ENCODE measurements at regions not wholly inside any gene's neighbourhood (a gene's known extent, or its start where the extent isn't known, plus 50 kb on each side); places are given as distances from the start of the nearest gene placed in this dataset.
"Not testable (repeated sequence)": the region's sequence is repeated elsewhere in the genome, so short reads cannot be mapped to it uniquely, and the experiment has no call there.

- DNase-seq (ENCODE audit: low read depth): no peak
Measured at GRCh38 chr5:74403771-74404170, 236.8 kb downstream of the ENC1 start.

DNA sequence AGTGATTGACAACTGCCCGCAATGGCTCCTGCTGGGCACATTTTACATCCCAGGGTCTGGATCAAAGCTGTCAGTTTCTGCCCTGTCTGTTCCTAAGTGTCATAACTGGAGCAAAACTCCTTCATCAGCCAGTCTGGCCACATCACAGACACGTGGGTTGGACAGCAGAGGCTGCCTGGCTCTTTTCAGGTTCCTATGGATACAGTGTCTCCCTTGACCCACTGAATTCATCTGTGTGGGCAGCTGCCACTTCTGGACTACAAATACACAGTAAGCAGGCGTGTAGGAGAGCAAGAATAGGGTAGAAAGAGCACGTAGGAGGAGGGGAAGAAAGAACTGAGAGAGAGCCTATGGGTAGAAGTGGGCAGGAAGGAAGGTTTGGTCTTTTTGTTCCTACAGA, 238.0 kb downstream of the ENC1 start:
- DNase-seq (ENCODE audit: low read depth): no peak

- peak; percentile 67 for DNase-seq (ENCODE audit: low read depth)
Measured at GRCh38 chr5:74401946-74402320, 238.6 kb downstream of the ENC1 start.

GRCh38 chr5:74401281-74401945, 239.1 kb downstream of the ENC1 start:
- peak; percentile 22 for DNase-seq (ENCODE audit: low read depth)

- no peak for DNase-seq (ENCODE audit: low read depth)
Measured at GRCh38 chr5:74400067-74400466, 240.5 kb downstream of the ENC1 start.

DNA sequence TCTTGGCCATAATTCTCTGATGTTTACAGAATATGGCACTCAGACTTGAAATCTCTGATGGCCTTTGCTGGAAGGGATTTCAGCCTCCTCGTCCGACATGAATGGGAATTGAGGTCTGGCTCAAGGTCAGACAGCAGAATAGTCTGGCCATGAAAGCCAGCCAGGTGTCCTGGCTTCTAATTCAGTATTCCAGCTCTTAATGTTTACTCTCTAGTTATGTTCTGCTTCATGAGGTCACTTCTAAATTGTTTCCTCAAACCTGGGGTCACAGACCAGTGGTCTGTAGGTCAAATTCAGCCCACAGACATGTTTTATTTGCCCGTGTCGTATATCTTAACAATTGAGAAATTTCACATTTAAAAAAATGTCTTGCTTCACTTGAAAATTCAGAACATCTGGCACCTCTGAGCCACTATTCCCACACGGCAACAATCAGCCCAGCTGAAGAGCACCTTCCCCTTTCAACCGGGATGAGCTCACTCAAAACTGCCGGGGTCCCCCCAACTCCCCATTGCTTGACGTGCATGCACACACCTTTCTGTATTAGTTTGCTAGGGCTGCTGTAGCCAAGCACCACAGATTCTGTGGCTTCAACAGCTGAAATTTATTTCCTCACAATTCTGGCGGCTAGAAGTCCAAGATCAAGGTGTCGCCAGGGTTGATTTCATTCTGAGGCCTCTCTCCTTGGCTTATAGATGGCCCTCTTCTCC, 243.5 kb downstream of the ENC1 start:
- DNase-seq (ENCODE audit: low read depth): no peak

DNA sequence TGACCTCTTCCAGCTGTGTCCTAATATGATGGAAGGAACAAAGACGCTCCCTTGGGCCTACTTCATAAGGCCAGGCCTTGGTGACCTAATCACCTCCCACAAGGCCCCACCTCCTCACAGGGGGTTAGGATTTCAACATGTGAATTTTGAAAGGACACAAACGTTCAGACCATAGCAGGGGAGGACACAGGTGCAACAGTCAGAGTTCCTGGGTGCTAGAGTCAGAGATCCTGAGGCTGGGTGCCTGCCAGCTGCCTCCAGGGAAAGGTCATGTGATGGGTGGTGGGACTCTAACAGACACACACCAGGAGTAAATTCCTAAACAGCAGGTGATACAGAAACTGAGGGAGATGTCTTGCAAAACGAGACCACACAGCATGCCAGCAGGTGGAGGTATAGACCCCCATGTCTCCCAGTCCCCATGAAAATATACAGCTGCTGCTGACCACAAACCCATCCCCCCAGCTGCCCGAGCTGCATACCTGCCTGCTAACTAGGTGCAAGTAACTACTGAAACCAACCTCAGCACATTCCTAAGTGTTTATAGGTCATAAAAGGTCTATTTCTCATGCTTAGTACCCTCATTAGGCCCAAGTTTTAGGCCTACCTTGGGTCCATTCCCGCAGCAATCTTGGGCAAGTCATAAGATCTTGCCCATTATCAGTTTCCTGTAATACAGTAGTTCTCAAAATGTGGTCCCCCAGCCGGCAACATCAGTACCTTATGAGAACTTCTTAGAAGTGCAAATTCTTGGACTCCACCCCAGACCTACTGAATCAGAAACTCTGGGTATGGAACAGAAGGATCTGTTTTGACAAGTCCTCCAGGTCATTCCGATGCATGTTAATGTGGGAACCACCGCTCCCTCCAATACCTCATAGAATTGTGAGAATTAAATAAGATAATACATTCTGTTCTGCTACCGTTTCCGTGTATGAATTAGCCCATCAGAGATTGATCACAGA, 245.3 kb downstream of the ENC1 start:
- no peak for DNase-seq (ENCODE audit: low read depth)

GRCh38 chr5:74394528-74394915, 246.0 kb downstream of the ENC1 start:
- DNase-seq (ENCODE audit: low read depth): no peak

- DNase-seq (ENCODE audit: low read depth): no peak
Measured at GRCh38 chr5:74393943-74394342, 246.6 kb downstream of the ENC1 start.

GRCh38 chr5:74392711-74393351, 247.7 kb downstream of the ENC1 start:
- peak; percentile 88 for DNase-seq (ENCODE audit: low read depth)

- no peak for DNase-seq (ENCODE audit: low read depth)
Measured at GRCh38 chr5:74391410-74391809, 249.1 kb downstream of the ENC1 start.

DNA sequence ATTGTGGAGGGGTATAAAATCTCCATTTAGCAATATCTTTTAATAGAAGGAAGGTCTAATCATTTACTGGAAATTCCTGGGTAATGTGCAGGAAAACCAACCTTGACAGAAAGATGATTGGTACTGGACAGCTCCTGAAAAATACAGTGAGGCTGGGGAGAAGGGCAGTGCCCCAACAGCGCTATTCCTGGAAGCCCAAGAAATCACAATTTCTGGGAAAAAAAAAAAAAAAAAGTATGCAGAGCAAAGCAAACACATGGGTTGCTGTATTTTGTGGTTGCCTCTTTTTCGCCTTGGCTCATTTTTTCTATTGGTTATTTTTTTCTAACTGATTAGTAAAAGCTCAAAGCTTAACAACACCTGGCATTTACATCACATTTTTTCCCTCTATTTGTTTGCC, 249.7 kb downstream of the ENC1 start:
- DNase-seq (ENCODE audit: low read depth): no peak

DNA sequence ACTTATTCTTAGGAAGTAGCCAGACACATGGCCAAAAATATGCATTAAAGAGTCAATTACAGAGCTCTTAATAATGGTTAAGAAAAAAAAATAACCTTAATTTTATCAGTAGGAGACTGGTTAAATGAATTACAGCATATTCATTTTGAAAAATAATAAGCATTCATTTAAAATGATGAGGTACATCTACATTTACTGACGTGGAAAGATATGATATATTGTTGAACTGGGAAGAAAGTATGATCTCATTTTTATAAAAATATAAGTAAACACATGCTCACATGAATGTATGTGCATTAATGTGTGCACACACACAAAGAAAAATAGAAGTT, 250.3 kb downstream of the ENC1 start:
- no peak for DNase-seq (ENCODE audit: low read depth)

DNA sequence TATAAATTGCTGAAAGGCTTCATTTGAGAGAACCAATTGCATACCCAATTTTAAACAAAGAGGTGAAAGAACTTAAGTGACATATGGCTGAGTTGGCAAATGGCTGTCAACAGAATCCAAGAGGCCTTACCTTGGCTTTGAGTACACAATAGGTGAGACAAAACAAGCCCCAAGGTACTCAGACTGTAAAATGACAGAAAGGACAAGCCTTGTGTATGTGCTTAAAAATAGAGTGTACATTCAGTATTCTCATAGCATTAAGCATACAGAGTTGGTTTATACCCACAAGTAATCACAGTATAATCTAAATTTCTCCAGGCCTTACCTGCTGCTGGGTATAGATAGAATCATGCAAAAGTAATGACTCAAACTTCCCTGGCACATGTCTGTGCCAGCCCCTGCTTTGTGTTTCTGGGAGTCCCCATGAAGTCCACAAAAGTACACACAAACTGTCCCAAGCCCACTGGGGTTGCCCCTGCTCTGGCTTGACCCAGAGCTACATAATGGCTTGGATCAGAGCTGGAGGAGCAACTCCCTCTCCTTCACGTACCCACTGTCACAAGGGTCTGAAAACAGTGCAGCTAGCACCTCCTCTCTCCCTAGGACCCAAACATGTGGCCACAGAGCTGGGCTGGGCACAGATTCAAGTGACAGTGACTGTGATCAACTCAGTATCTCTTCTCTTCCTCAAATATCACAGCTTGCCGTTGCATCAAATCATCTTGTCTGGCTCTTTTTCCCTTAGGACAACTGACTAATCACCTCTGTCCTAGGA, 250.8 kb downstream of the ENC1 start:
- DNase-seq (ENCODE audit: low read depth): no peak

DNA sequence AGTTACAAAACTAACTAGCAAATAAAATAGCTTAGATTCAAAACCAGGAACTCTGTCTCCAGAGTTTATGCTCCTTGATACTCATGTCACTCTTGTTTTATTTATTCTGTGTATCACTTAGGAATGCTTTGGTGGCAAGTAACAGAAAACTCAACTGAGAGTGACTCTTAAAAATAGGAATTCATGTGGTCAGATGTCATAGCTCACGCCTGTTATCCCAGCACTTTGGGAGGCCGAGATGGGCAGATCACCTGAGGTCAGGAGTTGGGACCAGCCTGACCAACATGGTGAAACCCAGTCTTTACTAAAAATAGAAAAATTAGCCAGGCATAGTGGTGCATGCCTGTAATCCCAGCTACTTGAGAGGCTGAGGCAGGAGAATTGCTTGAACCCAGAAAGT, 252.1 kb downstream of the ENC1 start:
- DNase-seq (ENCODE audit: low read depth): not testable (repeated sequence)

DNA sequence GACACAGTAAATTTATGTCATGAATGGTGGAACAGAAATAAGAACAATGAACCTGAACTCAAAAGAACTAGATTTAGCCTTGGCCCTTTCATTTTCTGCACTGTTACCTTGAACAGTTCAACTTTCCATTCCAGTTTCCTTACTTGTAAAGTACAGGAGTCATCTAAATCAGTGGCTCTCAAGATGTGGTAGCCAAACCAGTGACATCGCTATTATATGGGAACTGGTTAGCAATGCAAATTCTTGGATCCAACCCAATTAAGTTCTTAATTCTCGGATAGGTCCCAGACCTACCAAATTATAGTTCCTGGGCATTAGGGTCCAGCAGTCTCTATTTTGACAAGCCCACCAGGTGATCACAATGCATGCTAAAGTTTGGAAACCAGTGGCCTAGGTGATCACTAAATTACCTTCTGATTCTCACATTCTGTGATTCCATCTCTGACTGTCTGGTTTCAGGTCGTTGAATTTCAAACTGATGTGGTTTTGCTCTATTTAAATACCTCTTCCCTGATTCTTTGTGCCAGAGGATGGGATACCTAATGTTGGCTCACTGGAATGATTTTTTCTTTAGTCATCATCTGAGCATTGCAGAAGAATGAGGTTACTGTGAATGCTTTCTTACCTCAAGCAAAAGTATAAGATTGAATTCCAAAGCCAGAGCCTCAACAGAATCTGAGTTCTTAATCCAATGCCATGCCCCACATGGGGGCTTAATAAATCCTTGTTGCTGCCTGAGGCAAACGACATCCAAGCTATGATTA, 253.8 kb downstream of the ENC1 start:
- peak; percentile 79 for DNase-seq (ENCODE audit: low read depth)

DNA sequence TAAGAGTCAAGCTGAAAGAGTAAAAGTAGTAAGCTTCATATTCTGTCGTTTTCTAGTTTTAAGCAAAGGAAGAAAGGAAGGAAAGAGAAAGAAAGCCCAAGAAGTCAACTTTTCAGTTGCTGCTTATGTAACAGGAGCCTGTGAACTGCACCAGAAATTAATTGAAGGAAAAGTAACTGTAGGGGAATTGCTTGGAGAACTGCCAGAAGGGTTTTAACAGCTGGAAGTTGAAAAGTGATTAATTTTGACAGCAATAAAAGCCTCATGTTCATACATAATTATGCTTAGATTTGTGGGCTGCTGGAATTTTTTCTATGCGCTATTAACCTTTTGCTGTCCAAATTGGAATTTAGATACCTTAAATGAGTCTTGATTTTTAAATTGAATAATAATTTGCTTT, 255.7 kb downstream of the ENC1 start:
- DNase-seq (ENCODE audit: low read depth): peak; percentile 20

GRCh38 chr5:74382987-74383593, 257.4 kb downstream of the ENC1 start:
- peak; percentile 70 for DNase-seq (ENCODE audit: low read depth)

- DNase-seq (ENCODE audit: low read depth): no peak
Measured at GRCh38 chr5:74382123-74382855, 258.2 kb downstream of the ENC1 start.

DNA sequence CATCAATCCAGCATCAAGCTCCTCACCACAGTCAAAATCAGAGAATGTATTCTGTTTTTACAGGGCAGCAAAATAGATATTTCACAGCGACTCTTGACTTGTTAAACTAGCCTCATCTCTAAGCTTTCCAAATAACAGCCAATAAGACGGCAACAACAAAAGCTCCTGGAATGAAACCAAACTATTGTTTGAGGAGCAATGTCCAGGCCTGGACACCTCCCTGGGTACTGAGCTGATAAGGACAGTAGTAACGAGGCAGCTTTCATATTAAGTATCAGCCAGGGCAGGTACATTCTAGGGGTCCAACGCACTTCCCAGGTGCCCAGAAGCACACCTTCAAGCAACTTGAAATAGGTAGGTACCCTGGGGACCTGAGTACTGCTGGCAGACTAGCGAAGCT, 260.3 kb downstream of the ENC1 start:
- DNase-seq (ENCODE audit: low read depth): no peak
